Heart left ventricle (tissue), 13 donors: ENCODE measurements at regions not wholly inside any gene's neighbourhood (a gene's known extent, or its start where the extent isn't known, plus 50 kb on each side); places are given as distances from the start of the nearest gene placed in this dataset.

Source experiments
- POLR2A ChIP-seq, 2 donors: fragments of 450-650 bp; IDR thresholded peaks; one replicate each; pipeline ENCODE4 v1.6.1; 2017; ENCODE audit warnings: antibody characterized with exemption in 2 of 2, mild to moderate bottlenecking in 2 of 2, moderate library complexity in 2 of 2
- TF ChIP-seq, protein P1 (sequence below), 12 donors: fragments of 200-600 bp; sonication (generic) in 4 of 12; IDR thresholded peaks; one replicate each; pipeline versions ENCODE4 v1.5.0 to v1.8.0; 2018 to 2022; ENCODE audit warnings: antibody characterized with exemption in 12 of 12, mild to moderate bottlenecking in 5 of 12
- donor health status: ischemic (EF 13 %, LVEDD 7.1; RV severe dilation, severe dysfunction).
- donor health status: DM: no; HTN: yes; CAD: no.
- donor health status: DM: no; HTN: no; CAD: no.
- donor health status: ischemic (EF 25% LVEDD 6.9; RV normal size, moderate dysfunction).
- donor health status: ischemic (EF 25% LVEDD 5.7; RV mildly dilated, moderate dysfunction).
- donor health status: ischemic (EF 35%, LVEDD 5.7; RV mildly dilated, moderate dysfunction).
- donor health status: nonischemic (EF 11% LVEDD 7.7; RV severe dilation, severe dysfunction).
- donor health status: DM: yes; HTN: yes; CAD: no.
- donor health status: PGD.
- donor health status: ischemic (EF 29% LVEDD 5.4; RV normal size, mild dysfunction).
- donor health status: nonischemic (EF 23%, LVEDD 6.1; RV moderate dilation, normal function).

GRCh38 chr5:17429353-17429752 lies 68.7 kb upstream of the TAF11L2 start:
- TF ChIP-seq, protein P1, sequence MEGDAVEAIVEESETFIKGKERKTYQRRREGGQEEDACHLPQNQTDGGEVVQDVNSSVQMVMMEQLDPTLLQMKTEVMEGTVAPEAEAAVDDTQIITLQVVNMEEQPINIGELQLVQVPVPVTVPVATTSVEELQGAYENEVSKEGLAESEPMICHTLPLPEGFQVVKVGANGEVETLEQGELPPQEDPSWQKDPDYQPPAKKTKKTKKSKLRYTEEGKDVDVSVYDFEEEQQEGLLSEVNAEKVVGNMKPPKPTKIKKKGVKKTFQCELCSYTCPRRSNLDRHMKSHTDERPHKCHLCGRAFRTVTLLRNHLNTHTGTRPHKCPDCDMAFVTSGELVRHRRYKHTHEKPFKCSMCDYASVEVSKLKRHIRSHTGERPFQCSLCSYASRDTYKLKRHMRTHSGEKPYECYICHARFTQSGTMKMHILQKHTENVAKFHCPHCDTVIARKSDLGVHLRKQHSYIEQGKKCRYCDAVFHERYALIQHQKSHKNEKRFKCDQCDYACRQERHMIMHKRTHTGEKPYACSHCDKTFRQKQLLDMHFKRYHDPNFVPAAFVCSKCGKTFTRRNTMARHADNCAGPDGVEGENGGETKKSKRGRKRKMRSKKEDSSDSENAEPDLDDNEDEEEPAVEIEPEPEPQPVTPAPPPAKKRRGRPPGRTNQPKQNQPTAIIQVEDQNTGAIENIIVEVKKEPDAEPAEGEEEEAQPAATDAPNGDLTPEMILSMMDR (IDR thresholded peaks at IDR 0.05) = no peak
- TF ChIP-seq POLR2A (IDR thresholded peaks at IDR 0.05) = no peak
